H1 (cell line): ENCODE measurements at regions not wholly inside any gene's neighbourhood (a gene's known extent, or its start where the extent isn't known, plus 50 kb on each side); places are given as distances from the start of the nearest gene placed in this dataset.

ENCODE experiments used
- EP300 ChIP-seq, 2 experiments: IDR thresholded peaks; 1 replicate in 1 of 2; 2 replicates in 1 of 2; pipeline ENCODE4 v1.6.1; 2011 to 2012; ENCODE audit warnings: low read depth in 2 of 2, low read length in 2 of 2, mild to moderate bottlenecking in 2 of 2, borderline replicate concordance in 1 of 2, inconsistent platforms in 1 of 2, moderate library complexity in 1 of 2
- KDM5A ChIP-seq: fragments of 200-600 bp; IDR thresholded peaks from 2 replicates; pipeline ENCODE4 v1.7.1; 2012; ENCODE audit warnings: mild to moderate bottlenecking, low read length, inconsistent platforms, mixed read lengths
- TBP ChIP-seq: IDR thresholded peaks from 2 replicates; pipeline ENCODE4 v1.6.1; 2011; ENCODE audit warnings: low read depth, low read length, improper control_type of control experiment

DNA sequence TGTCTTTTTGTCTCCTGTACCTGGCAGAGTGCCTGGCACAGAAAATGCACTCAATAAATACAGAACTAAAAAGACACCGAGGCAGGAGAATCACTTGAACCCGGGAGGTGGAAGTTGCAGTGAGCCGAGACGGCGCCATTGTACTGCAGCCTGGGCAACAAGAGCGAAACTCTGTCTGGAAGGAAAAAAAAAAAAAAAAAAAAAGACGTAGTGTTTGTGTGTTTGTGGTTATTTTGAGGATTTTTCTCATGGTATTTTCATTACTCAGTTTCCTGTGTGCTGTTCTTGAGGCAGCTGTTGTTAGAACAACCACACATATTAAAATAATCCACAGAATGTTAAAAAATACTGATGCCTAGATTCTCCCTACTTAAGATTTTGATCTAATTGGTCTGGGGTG lies 519.2 kb upstream of the SPHKAP start (continued):
- TF ChIP-seq TBP (no peak), EP300 (IDR thresholded peaks at IDR 0.05; ENCODE audit: borderline replicate concordance in 1 of 2, low read depth in 2 of 2, low read length in 2 of 2) (no peak), KDM5A (no peak)
